ENCODE measurements at regions not wholly inside any gene's neighbourhood (a gene's known extent, or its start where the extent isn't known, plus 50 kb on each side); places are given as distances from the start of the nearest gene placed in this dataset.

DNA sequence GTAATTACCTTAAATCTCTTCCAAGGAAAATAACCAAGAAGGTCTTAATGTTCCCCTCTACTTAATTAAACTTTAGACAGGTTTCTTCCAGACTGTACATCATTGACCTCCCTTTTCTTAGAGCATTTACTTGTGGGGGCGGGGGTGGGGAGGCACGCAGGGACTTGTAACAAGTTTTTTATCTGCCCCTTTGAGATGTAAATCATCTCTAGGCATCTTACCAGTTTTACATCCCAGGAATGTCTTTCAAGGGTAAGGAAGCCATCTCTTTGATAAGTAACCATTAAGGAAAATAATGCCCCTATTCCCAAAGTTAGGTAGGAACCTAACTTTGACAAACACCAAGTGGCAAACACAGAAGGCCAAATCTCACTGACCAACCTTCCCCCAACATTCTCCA lies 528.6 kb downstream of the SUCLA2 start:
- Histone ChIP-seq H3K27me3 (ENCODE audit: control insufficient read depth, insufficient read depth, low read length) (no peaks in the 10 kb centered on the region), H3K18ac (ENCODE audit: low read depth, low read length) (no peak overlapping the region), H4K8ac (ENCODE audit: low read depth in 2 of 2, low read length in 2 of 2) (no peak overlapping the region), H3K79me1 (ENCODE audit: low read depth in 1 of 2, low read length in 2 of 2) (no peaks in the 10 kb centered on the region), H2BK20ac (ENCODE audit: low read depth, low read length) (no peak overlapping the region), H3K4me1 (ENCODE audit: control insufficient read depth, insufficient read depth, low read length) (no peaks in the 10 kb centered on the region; the same call in 1 of the 2 replicates), H4K91ac (ENCODE audit: insufficient read depth, low read depth, low read length) (no peak overlapping the region), H3K9ac (ENCODE audit: low read depth, low read length) (no peak overlapping the region), H3K27ac (ENCODE audit: insufficient read depth, low read length) (no peak overlapping the region), H4K20me1 (ENCODE audit: insufficient read depth, low read length) (no peaks in the 10 kb centered on the region), H2BK5ac (ENCODE audit: low read depth, low read length, poor library complexity, severe bottlenecking) (no peak overlapping the region), H3K14ac (replicated peaks; ENCODE audit: low read depth, low read length) (no peak overlapping the region), H3K36me3 (ENCODE audit: control insufficient read depth, insufficient read depth, low read length) (no peaks in the 10 kb centered on the region), H3K23ac (ENCODE audit: low read depth, low read length) (no peak overlapping the region), H3K4ac (ENCODE audit: low read depth, low read length) (peak overlapping the region; percentile 15; the same call in 1 of the 2 replicates), H2BK15ac (ENCODE audit: low read depth, low read length) (no peak overlapping the region), H4K5ac (ENCODE audit: low read depth, low read length) (no peak overlapping the region), H2AK5ac (ENCODE audit: low read depth, low read length) (no peak overlapping the region), H3K4me3 (ENCODE audit: insufficient read depth, low read depth, low read length) (no peak overlapping the region), H2BK120ac (ENCODE audit: low read depth, low read length) (no peak overlapping the region), H3K4me2 (ENCODE audit: low read depth, low read length) (no peak overlapping the region), H2AK9ac (replicated peaks; ENCODE audit: low read depth, low read length, poor library complexity) (no peak overlapping the region), H3K9me3 (ENCODE audit: control insufficient read depth, insufficient read depth, low read length) (no peaks in the 10 kb centered on the region), H3K9me1 (ENCODE audit: insufficient read depth, low read length) (no peaks in the 10 kb centered on the region), H2AFZ (replicated peaks; ENCODE audit: low read length, poor library complexity) (no peak overlapping the region), H3K56ac (ENCODE audit: extremely low read depth, insufficient read depth, low read length) (no peak overlapping the region)
- CTCF ChIA-PET, result interaction anchor here (0.6 kb wide), 1 partner anchor 132 kb away, joined by 3 read pairs; no protein-coding TSS in a partner anchor
- BruUV-seq (replicated peaks), result no TSS peak
- in situ Hi-C loops (cut with MboI; ENCODE audit: low sequenced_read_pairs) (no loop called here), intact Hi-C loops (cut with micrococcal nuclease) (no loop called here), dilution Hi-C loops (cut with HindIII; ENCODE audit: low sequenced_read_pairs, unreplicated experiment) (no loop called here)
- DNase-seq (no peak), ATAC-seq (ENCODE audit: low read depth) (no peak)
- TF ChIP-seq SMC3 (IDR thresholded peaks at IDR 0.05; ENCODE audit: low read depth, low read length) (no peak), CHD1 (IDR thresholded peaks at IDR 0.05; ENCODE audit: low read depth, low read length) (no peak), MAFK (IDR thresholded peaks at IDR 0.05; ENCODE audit: low read depth, low read length) (no peak), RFX5 (IDR thresholded peaks at IDR 0.05; ENCODE audit: low read depth, low read length) (no peak), NFE2L2 (IDR thresholded peaks at IDR 0.05; ENCODE audit: low read depth, low read length) (no peak), FOS (IDR thresholded peaks at IDR 0.05; ENCODE audit: low read depth, low read length) (no peak), CEBPB (IDR thresholded peaks at IDR 0.05; ENCODE audit: low read depth, low read length) (no peak), RAD21 (IDR thresholded peaks at IDR 0.05; ENCODE audit: low read length) (no peak), RCOR1 (IDR thresholded peaks at IDR 0.05; ENCODE audit: insufficient replicate concordance, low read length) (no peak), BHLHE40 (IDR thresholded peaks at IDR 0.05; ENCODE audit: low read depth, low read length) (no peak), POLR2A (IDR thresholded peaks at IDR 0.05; ENCODE audit: low read depth, low read length) (no peak), MAZ (IDR thresholded peaks at IDR 0.05; ENCODE audit: borderline replicate concordance, low read depth, low read length) (no peak), MXI1 (IDR thresholded peaks at IDR 0.05; ENCODE audit: borderline replicate concordance, low read depth, low read length) (no peak)
- TF ChIP-seq, protein P1, sequence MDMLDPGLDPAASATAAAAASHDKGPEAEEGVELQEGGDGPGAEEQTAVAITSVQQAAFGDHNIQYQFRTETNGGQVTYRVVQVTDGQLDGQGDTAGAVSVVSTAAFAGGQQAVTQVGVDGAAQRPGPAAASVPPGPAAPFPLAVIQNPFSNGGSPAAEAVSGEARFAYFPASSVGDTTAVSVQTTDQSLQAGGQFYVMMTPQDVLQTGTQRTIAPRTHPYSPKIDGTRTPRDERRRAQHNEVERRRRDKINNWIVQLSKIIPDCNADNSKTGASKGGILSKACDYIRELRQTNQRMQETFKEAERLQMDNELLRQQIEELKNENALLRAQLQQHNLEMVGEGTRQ (IDR thresholded peaks at IDR 0.05; ENCODE audit: low read depth, low read length), result no peak
- TF ChIP-seq, protein P2, sequence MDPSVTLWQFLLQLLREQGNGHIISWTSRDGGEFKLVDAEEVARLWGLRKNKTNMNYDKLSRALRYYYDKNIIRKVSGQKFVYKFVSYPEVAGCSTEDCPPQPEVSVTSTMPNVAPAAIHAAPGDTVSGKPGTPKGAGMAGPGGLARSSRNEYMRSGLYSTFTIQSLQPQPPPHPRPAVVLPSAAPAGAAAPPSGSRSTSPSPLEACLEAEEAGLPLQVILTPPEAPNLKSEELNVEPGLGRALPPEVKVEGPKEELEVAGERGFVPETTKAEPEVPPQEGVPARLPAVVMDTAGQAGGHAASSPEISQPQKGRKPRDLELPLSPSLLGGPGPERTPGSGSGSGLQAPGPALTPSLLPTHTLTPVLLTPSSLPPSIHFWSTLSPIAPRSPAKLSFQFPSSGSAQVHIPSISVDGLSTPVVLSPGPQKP (IDR thresholded peaks at IDR 0.05; ENCODE audit: borderline replicate concordance, low read depth, low read length), result no peak
- TF ChIP-seq, protein P3, sequence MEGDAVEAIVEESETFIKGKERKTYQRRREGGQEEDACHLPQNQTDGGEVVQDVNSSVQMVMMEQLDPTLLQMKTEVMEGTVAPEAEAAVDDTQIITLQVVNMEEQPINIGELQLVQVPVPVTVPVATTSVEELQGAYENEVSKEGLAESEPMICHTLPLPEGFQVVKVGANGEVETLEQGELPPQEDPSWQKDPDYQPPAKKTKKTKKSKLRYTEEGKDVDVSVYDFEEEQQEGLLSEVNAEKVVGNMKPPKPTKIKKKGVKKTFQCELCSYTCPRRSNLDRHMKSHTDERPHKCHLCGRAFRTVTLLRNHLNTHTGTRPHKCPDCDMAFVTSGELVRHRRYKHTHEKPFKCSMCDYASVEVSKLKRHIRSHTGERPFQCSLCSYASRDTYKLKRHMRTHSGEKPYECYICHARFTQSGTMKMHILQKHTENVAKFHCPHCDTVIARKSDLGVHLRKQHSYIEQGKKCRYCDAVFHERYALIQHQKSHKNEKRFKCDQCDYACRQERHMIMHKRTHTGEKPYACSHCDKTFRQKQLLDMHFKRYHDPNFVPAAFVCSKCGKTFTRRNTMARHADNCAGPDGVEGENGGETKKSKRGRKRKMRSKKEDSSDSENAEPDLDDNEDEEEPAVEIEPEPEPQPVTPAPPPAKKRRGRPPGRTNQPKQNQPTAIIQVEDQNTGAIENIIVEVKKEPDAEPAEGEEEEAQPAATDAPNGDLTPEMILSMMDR (conservative IDR thresholded peaks at IDR 0.05; ENCODE audit: low read depth, low read length), result no peak
- POLR2A ChIA-PET (ENCODE audit: unreplicated experiment), result no interaction called here
- WGBS, 2 experiments (ENCODE audit: extremely low coverage in 2 of 2, insufficient read length in 1 of 2), result no CpG with 5 or more reads among the region's 2 CpGs
